ENCODE measurements at regions not wholly inside any gene's neighbourhood (a gene's known extent, or its start where the extent isn't known, plus 50 kb on each side); places are given as distances from the start of the nearest gene placed in this dataset.

DNA sequence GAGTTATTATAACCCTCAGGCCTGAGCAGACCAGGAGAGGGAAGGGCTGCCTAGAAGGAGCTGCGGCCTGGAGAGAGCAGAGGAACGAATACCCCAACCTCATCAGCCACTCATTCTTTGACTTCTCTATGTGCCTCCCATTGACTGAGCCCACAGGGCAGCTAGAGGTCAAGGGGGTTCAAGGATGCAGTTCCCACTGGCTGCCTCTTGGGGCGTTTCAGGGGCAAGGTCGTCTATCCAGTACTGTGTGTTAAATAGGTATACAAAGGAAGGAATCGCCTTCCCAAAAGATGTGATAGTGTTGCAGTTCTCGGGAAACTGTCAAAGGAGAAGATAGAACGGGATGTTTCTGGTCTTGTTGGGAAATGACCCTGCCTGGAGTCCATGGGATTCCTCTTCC is 250.6 kb downstream of the PRDM2 start:
- ATAC-seq (ENCODE audit: low read depth) (no peak), DNase-seq (no peak)
- no peak overlapping the region for H3K27ac ChIP-seq (ENCODE audit: low read length in 2 of 2)
- ChIA-PET CTCF (interaction anchor here (1.4 kb wide), 1 partner anchor 10 kb away, joined by 3 read pairs; no protein-coding TSS in a partner anchor), POLR2A (no interaction called here)
- WGBS (ENCODE audit: insufficient coverage) = 15% methylated on average over 2 of the region's 7 CpGs
- H3K79me2 ChIP-seq (ENCODE audit: control insufficient read depth, insufficient read depth, low read length) = no peaks in the 10 kb centered on the region
- H3K9me3 ChIP-seq (ENCODE audit: control extremely low read depth in 1 of 3, control insufficient read depth in 2 of 3, insufficient read depth in 1 of 3, low read length in 2 of 3) = no peaks in the 10 kb centered on the region
- H3K4me3 ChIP-seq (ENCODE audit: control extremely low read depth in 1 of 5, extremely low read depth in 1 of 5, insufficient read depth in 1 of 5, low read depth in 2 of 5, low read length in 4 of 5) = no peak overlapping the region
- intact Hi-C loops (cut with micrococcal nuclease) = no loop called here
- Mint-ChIP-seq H3K4me1 (no peaks in the 10 kb centered on the region), H3K27ac (no peak overlapping the region), H3K9me3 (ENCODE audit: insufficient read depth) (no peaks in the 10 kb centered on the region), H3K27me3 (peaks cover 23% of the 10 kb centered on the region), H3K4me3 (no peak overlapping the region)
- no peak overlapping the region for H2AFZ ChIP-seq (ENCODE audit: insufficient read depth, low read depth, low read length, poor library complexity, severe bottlenecking)
- H3K36me3 ChIP-seq (replicated peaks in 1 of 2; ENCODE audit: control extremely low read depth in 1 of 2, control insufficient read depth in 1 of 2, extremely low read depth in 1 of 2, insufficient read depth in 2 of 2, low read length in 1 of 2) = no peaks in the 10 kb centered on the region
- TF ChIP-seq, protein P1, sequence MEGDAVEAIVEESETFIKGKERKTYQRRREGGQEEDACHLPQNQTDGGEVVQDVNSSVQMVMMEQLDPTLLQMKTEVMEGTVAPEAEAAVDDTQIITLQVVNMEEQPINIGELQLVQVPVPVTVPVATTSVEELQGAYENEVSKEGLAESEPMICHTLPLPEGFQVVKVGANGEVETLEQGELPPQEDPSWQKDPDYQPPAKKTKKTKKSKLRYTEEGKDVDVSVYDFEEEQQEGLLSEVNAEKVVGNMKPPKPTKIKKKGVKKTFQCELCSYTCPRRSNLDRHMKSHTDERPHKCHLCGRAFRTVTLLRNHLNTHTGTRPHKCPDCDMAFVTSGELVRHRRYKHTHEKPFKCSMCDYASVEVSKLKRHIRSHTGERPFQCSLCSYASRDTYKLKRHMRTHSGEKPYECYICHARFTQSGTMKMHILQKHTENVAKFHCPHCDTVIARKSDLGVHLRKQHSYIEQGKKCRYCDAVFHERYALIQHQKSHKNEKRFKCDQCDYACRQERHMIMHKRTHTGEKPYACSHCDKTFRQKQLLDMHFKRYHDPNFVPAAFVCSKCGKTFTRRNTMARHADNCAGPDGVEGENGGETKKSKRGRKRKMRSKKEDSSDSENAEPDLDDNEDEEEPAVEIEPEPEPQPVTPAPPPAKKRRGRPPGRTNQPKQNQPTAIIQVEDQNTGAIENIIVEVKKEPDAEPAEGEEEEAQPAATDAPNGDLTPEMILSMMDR (IDR thresholded peaks at IDR 0.05) = no peak
- no peak for TF ChIP-seq EZH2 (IDR thresholded peaks at IDR 0.05; ENCODE audit: borderline replicate concordance, insufficient read depth, low read depth, low read length, poor library complexity, severe bottlenecking)
- no peak overlapping the region for H3K4me2 ChIP-seq (replicated peaks; ENCODE audit: low read depth, low read length, poor library complexity, severe bottlenecking)
- peaks cover 0 to 3% (median 0%) of the 10 kb centered on the region in 4 experiments for H3K27me3 ChIP-seq (replicated peaks in 1 of 4; ENCODE audit: control extremely low read depth in 1 of 4, control insufficient read depth in 3 of 4, insufficient read depth in 4 of 4, low read length in 3 of 4)
- no peaks in the 10 kb centered on the region for H4K20me1 ChIP-seq (ENCODE audit: control insufficient read depth, insufficient read depth, low read length, poor library complexity, severe bottlenecking)
- no peaks in the 10 kb centered on the region for H3K4me1 ChIP-seq (ENCODE audit: control insufficient read depth in 2 of 2, insufficient read depth in 2 of 2, low read length in 2 of 2)
- H3K9ac ChIP-seq (ENCODE audit: low read length) = no peak overlapping the region

DNA sequence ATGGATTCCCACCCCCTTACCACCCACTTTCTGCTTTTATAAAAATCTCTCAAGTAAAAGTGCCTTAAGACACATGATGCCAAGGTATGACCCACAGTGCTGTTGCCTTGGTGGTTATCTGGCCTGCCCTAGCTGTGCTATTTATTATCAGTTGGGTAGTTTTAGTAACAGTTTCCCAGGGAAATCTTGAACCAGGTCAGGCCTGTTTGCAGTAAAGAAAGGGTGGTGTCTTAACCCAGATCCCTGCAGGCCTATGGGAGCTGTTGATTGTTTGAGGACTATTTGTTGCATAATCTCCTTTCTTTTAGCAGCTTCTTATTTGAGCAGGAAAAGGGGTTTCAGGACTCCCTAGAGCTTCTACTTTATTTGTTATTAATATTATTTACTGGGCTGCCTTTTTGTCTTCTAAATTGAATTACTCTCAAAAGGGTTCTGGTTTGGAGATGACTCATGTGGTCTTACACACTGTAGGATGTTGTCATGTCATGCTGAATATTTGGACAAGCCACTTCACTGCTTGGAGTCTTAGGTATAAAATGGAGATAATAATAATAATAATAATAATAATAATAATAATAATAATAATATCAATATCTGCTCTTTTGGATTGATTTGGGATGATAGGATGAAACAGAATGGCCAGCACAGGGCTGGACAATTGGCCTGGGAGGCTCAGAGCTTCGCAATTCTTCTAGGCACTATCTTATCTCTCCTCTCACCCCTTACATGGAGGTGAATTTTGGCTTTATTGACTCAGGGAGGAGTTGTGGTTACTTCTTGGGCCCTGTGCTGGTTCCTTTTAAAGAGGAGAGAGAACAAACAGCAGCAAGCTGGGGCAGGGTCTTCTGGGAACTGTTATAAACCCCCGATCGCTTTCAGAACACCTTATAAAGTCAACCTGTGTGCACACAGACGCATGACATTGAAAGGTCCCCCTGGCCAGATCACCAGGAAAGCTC is 252.1 kb downstream of the PRDM2 start:
- Histone ChIP-seq H3K4me1 (ENCODE audit: control insufficient read depth in 2 of 2, insufficient read depth in 2 of 2, low read length in 2 of 2) (no peaks in the 10 kb centered on the region), H3K9ac (ENCODE audit: low read length) (no peak overlapping the region), H4K20me1 (ENCODE audit: control insufficient read depth, insufficient read depth, low read length, poor library complexity, severe bottlenecking) (no peaks in the 10 kb centered on the region), H3K4me3 (ENCODE audit: control extremely low read depth in 1 of 5, extremely low read depth in 1 of 5, insufficient read depth in 1 of 5, low read depth in 2 of 5, low read length in 4 of 5) (no peak overlapping the region), H3K4me2 (replicated peaks; ENCODE audit: low read depth, low read length, poor library complexity, severe bottlenecking) (no peak overlapping the region), H3K36me3 (replicated peaks in 1 of 2; ENCODE audit: control extremely low read depth in 1 of 2, control insufficient read depth in 1 of 2, extremely low read depth in 1 of 2, insufficient read depth in 2 of 2, low read length in 1 of 2) (no peaks in the 10 kb centered on the region), H3K79me2 (ENCODE audit: control insufficient read depth, insufficient read depth, low read length) (no peaks in the 10 kb centered on the region), H3K27me3 (replicated peaks in 1 of 4; ENCODE audit: control extremely low read depth in 1 of 4, control insufficient read depth in 3 of 4, insufficient read depth in 4 of 4, low read length in 3 of 4) (peaks cover 0 to 3% (median 0%) of the 10 kb centered on the region in 4 experiments), H2AFZ (ENCODE audit: insufficient read depth, low read depth, low read length, poor library complexity, severe bottlenecking) (no peak overlapping the region), H3K9me3 (ENCODE audit: control extremely low read depth in 1 of 3, control insufficient read depth in 2 of 3, insufficient read depth in 1 of 3, low read length in 2 of 3) (no peaks in the 10 kb centered on the region), H3K27ac (ENCODE audit: low read length in 2 of 2) (no peak overlapping the region)
- WGBS (ENCODE audit: insufficient coverage) = 51% methylated on average over 3 of the region's 4 CpGs
- TF ChIP-seq, protein P1 (IDR thresholded peaks at IDR 0.05) = no peak
- no peak for TF ChIP-seq EZH2 (IDR thresholded peaks at IDR 0.05; ENCODE audit: borderline replicate concordance, insufficient read depth, low read depth, low read length, poor library complexity, severe bottlenecking)
- Mint-ChIP-seq H3K9me3 (ENCODE audit: insufficient read depth) (no peaks in the 10 kb centered on the region), H3K4me3 (no peak overlapping the region), H3K27ac (no peak overlapping the region), H3K27me3 (peaks cover 30% of the 10 kb centered on the region), H3K4me1 (no peaks in the 10 kb centered on the region)
- intact Hi-C loops (cut with micrococcal nuclease) = no loop called here
- ChIA-PET POLR2A (no interaction called here), CTCF (interaction anchor here (1.4 kb wide), 1 partner anchor 9 kb away, joined by 3 read pairs; no protein-coding TSS in a partner anchor)
- DNase-seq (no peak), ATAC-seq (ENCODE audit: low read depth) (no peak)

Measured in B cell (primary cell).